ENCODE measurements at regions not wholly inside any gene's neighbourhood (a gene's known extent, or its start where the extent isn't known, plus 50 kb on each side); places are given as distances from the start of the nearest gene placed in this dataset.
"Not testable (repeated sequence)": the region's sequence is repeated elsewhere in the genome, so short reads cannot be mapped to it uniquely, and the experiment has no call there.

DNA sequence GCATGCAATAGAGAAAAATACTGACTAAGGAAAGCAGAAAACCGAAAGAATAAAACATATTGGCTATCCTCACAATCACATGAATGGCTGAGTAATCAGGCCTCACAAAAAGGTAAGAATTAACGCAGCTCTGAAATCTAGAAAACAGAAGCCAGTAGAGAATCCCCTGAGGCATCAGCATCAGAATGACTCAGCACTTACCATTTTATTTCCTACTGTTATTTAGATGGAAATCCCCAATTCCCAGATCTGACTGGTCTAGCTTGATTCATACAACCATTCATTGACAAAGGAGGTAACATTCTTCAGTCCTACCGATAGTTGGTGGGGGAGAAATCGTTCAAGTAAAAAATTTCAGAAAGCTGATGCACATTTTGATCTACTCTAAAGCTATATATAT, 1408.4 kb upstream of the WWC1 start:
- DNase-seq: no peak

DNA sequence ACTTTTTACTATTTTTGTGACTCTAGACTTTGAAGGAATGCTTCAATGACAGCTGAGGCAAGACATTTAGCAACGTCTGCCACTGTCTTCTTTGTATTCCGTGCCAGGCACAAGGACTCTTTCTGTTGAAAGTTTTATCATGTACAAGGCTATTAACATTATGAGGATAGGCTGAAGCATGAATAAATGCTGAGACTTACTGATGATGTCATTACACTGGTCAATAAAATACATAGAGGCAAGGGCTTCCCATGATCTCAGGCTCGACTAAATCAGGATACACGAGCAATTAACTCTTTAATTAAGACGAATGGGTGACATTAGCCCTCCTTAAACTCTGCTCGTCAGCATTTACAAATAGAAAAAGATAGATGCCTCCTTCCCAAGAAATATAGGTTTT, 1393.3 kb upstream of the WWC1 start:
- DNase-seq: no peak

DNA sequence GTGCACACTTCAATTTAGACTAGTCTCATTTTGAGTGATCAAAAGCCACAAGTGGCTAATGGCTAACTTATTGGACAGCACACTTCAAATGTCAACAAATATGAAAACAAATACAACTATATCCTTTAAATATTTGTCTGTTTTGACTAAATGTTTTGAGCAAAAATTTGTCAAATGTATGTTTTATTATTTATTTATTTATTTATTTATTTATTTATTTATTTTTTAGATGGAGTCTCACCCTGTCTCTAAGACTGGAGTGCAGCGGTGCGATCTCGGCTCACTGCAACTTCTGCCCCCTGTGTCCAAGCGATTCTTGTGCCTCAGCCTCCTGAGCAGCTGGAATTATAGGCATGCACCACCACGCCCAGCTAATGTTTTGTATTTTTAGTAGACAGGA, 1392.1 kb upstream of the WWC1 start:
- DNase-seq: no peak

DNA sequence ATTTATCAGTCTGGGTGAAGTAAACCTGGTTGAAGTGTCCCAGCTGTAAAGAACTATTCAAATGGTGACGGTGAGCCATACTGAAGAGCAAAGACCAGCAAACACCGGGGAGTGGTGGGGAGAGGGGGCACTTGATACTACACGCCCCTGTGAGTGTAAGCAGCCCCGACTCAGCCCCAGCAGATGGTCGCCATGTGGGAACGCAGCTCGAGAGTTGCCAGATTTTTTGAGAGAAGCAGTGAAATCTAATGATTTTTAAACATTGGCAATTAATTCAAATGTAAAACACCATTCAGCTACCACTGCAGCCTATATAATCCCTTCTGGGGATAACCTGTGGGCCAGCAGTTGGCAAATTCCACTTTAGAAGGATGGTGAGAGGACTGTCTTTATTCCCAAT, 1386.9 kb upstream of the WWC1 start:
- no peak for DNase-seq

DNA sequence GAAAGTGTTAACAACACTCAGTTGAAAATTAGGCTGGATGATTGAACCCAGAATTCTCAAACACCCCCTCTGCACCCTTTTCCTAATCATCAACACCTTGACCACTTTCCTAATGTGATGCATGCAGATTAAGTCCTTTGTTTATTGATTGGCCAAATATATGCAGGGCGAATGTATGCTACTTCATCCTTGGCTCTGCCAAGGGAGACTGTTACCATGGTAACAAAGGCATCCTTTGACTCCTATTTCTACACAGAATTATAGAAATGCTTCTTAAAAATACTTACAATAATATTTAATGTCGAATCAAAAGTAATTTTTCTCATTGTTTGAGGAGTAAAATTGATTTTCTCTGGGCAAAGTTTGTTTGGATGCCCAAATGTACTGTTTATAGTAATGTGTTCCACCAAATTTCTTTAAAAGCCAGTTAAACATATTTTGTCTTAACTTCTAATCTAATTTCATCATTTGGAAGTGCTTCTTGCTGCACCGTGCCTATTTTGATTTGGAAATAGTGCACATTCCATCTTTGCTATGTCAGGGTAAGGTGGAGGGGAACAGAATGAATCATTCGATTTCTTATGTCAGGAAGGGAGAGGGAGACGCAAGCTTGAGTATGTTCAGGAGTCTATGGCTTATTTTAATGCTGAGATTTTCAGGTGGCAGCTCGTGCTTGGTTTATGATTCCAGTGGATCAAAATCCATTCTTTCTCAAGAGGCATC, 1384.3 kb upstream of the WWC1 start:
- no peak for DNase-seq

DNA sequence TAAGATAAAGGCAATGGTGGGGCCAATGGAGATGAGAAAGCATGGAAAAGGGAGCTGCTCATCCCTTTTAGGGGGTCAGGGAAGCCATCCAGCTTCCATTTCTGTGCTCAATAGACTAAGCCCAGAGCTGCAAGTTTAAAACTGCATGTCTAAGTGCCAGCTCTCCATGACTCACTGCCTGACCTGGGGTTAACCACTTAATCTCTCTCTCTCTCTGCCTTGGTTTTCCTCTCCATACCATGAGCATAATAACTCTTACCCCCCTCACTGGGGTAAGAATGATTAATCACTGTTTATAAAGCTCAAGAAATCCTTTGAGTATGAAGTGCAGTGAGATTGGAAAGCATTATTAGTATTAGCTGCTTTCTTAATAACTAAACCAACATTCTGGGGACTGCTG, 1382.4 kb upstream of the WWC1 start:
- DNase-seq: no peak

DNA sequence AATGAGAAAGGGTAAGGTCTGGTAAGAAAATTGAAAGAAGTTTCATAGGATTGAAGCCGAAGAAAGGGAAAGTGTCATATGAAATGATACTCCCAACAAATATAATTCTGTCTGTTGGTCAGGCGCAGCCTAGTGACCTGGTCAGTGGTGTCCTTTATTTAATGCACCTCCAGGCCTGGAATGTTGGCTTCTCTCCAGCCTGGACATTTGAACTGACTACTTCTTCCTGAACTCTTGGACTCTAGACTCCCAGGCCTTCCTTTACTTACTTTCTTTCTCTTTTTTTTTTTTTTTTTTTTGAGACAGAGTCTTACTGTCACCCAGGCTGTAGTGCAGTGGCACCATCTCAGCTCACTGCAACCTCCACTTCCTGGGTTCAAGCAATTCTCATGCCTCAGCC, 1381.5 kb upstream of the WWC1 start:
- no peak for DNase-seq

DNA sequence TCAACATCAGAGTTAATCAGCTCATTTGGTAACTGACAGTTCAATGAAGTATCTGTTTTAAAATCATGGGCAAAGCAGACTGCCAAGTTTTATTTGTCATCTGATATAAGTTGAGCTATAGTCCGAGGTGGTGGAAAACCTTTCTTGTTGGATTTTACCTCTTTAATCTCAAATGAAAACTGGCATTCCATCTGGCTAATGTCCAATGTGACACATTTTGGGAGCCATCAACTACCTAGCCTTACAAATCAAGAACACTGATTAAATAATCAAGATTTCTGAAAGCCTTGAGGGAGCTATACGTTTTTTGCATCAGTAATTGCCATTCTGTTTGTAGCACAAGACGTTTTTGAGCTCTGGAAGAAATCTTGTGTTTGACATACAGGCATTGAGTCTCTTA, 1380.5 kb upstream of the WWC1 start:
- DNase-seq: no peak

DNA sequence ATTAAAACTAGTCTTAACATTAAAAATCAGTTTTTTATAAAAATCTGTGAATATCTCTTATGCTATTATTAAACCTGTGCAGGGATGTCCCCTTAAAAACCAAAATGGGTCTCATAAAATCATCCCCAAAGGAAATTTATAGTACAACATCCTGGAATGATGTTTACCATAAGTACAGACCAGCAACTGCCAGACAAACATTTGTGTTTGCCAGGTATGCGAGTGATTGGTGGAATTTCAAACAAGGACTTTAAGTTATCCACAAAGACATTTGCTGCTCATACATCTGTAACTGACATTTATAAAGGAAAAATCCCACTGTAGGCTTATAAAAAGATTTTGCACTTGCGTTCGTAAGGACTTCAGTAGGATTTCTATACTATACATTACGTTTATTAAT, 1375.4 kb upstream of the WWC1 start:
- no peak for DNase-seq

DNA sequence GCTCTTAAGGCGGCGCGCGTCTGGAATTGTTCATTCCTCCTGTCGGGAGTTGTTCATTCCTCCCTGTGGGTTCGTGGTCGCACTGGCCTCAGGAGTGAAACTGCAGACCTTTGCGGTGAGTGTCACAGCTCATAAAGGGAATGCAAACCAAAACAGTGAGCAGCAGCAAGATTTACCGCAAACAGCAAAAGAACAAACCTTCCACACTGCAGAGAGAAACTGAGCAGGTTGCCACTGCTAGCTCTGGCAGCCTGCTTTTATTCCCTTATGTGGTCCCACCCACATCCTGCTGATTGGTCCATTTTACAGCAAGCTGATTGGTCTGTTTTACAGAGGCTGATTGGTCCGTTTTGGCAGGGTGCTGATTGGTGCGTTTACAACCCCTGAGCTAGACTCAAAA, 1365.3 kb upstream of the WWC1 start:
- no peak for DNase-seq

DNA sequence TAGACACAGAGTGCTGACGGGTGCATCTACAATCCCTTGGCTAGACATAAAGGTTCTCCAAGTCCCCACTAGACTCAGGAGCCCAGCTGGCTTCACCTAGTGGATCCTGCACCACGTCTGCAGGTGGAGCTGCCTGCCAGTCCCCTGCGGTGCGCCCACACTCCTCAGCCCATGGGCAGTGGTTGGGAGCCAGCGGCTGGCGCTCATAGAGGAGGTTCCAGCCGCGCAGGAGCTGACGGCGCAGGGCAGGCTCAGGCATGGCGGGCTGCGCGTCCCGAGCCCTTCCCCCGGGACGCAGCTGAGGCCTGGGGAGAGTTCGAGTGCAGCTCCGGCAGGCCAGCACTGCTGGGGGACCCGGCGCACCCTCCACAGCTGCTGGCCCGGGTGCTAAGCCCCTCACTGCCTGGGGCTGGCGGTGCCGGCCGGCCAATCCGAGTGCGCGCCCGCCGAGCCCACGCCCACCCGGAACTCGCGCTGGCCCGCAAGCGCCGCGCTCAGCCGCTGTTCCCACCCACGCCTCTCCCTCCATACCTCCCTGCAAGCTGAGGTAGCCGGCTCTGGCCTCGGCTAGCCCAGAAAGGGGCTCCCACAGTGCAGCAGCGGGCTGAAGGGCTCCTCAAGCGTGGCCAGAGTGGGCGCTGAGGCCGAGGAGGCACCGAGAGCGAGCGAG, 1364.5 kb upstream of the WWC1 start:
- not testable (repeated sequence) for DNase-seq

DNA sequence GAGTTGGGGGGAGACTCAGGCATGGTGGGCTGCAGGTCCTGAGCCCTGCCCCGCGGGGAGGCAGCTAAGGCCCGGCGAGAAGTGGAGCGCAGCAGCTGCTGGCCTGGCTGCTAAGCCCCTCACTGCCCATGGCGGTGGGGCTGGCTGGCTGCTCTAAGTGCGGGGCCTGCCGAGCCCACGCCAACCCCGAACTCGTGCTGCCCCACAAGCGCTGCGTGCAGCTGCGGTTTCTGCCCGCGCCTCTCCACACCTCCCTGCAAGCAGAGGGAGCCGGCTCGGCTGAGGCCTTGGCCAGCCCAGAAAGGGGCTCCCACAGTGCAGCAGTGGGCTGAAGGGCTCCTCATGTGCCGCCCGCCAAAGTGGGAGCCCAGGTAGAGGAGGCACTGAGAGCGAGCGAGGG, 1355.1 kb upstream of the WWC1 start:
- DNase-seq: no peak

DNA sequence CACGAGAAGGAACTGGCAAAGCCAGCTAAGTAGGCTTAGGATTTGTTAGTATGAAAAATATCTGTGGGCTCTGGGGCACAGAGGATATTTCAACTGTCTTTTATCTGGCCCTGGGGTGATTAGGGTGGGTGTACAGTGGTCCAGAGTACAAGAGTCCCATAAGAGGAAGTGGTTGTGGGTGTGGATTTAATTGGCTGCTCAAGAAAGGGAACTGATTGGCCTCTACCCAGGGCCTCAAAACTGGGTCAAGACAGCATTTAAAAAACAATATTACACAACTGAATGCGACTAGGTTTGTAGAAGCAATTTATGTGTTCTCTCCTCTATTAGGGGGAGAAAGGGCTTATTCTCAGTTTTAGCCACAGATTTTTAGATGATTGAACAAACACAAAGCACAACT, 1353.4 kb upstream of the WWC1 start:
- no peak for DNase-seq

DNA sequence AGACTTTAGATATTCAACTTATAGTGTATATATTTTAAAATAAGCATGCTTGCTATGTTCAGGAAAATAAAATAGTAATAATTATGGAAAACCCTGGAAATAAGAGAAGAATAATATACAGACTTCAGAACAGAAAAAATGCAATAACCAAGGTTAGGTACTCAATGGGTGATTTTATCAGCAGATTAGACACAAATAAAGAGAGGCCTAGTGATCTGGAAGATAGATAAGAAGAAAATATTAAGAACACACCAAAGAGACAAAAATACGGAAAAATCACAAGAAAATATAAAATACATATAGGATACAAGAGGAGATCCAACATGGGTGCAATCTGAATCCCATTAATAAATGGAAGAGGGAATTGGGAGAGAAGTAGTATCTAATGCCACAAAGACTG, 1348.5 kb upstream of the WWC1 start:
- no peak for DNase-seq

DNA sequence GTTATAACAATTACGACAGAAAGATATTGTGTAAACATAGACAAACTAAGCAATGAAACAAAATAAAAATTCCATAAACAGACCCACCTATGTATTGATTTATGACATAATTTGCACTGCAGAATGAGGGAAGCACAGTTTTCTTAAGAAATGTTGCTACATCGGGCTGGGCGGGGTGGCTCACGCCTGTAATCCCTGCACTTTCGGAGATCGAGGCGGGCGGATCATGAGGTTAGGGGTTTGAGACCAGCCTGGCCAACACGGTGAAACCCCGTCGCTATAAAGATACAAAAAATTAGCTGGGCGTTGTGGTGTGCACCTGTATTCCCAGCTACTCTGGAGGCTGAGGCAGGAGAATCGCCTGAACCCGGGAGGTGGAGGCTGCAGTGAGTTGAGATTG, 1344.4 kb upstream of the WWC1 start:
- no peak for DNase-seq

DNA sequence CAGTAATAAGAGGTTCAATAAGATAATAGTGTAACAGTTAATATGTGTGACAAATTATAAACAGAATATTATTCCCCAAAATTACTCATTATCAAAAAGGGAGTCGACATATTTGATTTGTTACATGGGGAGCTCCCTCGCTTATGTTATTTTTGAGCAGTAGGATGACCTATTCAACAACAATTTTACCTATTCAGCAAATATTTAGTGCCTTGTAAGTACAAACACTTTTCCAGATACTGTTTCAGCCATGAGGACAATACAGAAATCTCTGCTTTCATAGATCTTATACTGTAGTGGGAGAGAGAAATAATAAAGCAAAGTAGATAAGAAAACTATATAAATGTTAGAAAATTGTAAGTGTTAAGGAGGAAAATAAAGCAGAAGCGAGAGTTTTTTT, 1342.8 kb upstream of the WWC1 start:
- DNase-seq: no peak

DNA sequence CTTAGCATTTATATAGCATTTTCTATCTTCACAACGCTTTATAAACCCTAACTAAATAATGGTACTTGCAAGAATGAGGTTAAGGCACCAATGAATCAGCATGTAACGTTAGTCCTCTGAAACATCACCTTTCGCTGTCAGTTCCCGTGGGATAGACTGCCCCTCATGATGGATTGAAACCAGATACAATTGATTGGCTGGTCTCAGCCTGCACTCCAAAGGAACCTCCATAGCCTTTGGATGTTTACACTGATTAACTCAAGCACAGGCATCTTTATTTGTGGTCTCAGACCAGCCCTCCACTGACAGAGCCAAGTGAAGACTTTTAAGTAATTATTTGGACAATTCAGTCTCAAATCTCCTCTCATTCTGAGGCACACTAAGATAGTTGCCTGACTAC, 1339.4 kb upstream of the WWC1 start:
- no peak for DNase-seq

DNA sequence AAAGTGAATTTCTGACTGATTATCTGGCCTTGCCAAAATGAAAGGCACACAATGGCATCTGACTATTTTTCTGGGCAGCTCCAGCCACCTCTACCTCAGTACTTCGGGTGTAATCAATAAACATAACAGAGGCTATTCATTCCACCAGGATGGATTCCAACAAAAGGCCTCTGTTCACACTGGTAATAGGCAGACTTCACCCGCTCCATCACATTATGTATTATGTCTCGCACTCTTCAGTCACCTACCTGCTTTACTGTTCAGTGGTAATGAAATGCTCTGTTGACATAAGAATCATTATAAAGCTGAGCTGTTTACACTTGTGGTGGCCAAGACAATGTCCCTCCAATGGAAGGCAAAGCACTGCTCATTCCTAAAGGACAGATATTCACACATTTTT, 1333.7 kb upstream of the WWC1 start:
- no peak for DNase-seq

DNA sequence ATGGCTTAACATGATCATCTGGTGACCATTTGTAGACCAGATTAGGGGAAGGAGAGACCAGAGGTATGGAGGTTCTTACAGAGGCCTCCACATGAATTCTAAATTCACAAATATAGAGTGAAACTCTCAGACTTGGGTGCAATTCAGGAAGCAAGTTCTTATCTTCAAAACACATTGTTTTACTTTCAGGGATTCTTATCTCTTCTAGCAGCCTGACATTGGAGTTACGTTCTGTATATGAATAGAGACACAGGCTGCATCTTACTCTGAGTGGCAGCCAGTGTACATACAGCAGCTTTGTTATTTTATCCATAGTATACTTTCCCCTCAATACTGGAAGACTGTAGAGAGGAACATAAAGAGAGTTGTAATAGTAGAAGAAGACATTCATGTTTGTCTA, 1331.7 kb upstream of the WWC1 start:
- no peak for DNase-seq

DNA sequence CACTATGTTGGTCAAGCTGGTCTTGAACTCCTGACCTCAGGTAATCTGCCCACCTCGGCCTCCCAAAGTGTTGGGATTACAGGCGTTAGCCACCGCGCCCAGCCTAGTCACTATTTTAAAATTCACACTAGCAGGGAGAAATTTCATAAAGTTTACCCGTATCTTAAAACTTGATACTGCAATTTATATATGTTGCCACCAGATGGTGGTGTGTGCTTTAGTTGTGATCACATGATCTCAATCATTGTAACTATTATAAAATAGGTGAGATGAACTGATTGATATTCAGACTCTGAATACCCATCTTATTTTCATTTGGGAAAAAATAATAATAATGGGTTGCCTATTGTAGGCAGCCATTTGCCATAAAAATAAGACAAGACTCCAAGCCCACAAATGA, 1330.4 kb upstream of the WWC1 start:
- no peak for DNase-seq

DNA sequence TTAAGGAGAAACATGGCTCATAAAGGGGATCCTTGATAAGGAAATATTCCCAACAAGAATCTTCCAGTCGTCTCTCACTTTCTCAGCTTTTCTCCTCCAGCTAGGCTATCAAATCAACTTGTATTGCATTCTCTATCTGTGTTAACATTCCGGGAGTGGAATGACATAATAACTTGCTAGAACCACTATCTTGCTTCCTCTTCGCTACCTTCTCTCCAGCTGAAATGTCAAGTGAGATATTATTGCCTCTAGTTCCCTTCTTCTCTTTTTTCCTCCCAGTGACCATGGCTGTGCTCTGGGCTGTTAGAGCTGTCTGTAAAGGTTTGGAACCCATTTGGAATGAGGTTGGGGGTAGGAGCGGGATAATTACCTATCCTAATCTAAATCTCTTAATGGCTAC, 1329.5 kb upstream of the WWC1 start:
- no peak for DNase-seq

DNA sequence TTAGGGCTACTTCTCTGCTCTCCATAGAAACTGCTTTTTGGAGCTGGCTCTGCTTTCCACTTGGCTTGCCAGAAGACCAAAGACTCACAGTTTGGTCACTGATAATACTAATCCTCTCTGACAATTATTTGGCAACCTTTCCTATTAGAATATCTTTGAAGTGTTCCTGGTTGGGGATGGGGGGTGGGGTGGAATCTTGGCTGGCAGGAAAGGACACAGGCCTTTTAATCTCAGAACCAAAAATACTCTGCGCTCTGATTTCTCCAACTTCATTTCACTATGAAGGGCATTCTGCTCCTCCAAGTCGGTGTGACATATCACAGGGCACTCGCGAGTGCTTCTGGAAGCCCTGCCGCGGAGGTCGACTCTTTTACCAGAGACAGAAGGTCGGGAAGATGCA, 1329.0 kb upstream of the WWC1 start:
- no peak for DNase-seq

DNA sequence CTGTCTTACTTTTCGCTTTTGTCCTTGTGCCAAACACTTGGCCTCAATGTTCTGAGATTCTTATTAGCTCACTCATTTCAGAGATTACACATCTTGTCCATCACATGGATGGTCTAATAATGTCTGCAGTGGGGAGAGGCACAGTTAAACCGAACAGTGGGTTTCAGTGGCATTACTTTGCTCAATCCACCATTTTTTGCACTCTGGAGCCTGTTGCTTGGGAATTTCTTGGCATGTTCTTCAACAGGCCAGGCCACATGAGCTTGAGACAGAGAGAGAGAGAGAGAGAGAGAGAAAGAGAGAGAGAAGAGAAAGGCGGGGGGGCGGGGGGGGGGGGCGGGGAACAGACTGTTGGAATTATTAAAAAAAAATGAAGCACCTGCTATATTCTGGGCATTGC, 1327.8 kb upstream of the WWC1 start:
- no peak for DNase-seq

DNA sequence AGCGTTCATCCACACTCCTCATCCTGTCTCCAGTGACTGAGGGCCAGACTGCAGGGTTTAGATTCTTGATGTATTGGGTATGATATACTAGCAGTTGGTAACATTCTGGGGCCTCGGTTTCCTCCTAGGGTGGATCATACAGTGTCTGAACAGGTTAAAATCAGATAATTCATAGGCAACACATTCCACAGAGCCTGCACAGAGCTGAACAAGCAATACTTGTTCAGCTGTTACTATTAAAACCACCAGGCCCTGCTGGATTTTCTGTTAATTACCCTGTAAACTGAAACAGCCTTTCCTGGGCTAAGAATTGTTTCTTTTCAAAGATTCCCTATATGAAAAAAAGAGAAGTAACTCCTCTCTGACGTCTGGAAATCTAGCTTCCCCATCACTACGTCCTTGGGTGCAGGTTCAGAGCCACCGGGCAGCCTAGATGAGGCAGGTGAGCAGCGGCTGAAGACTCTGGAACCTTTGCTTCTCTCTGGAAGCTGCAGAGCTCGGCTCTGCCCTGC, 1313.5 kb upstream of the WWC1 start:
- no peak for DNase-seq

DNA sequence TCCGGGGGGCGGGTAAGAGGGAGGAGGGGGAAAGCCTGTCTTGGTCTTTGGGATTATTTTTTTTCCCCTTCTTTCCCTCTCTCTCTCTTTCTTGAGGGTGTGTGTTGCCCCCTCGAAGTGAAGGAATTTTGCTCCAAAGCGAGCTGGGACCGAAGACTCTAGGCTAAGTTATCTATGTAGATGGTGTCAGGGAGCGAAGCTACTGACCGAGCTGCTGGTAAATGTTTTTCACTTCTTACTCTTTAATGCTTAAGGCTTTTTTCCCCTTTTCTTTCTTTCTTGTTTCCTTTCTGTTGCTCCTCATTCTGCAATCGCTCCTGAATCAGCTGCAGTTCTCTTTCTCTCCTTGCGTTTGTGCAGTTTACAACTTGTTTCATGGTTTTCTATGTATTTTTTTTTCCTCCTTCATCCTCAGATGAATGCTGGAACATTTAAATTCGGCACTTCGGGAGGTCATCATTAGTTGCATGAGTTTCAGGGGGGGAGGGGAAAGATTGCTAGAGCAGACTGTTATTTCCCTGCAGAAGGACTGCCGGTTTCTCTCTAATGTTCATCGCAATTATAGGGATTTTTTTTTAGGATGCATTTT, 1312.0 kb upstream of the WWC1 start:
- DNase-seq: no peak
